Heart right ventricle (tissue), 16 donors: ENCODE measurements at regions not wholly inside any gene's neighbourhood (a gene's known extent, or its start where the extent isn't known, plus 50 kb on each side); places are given as distances from the start of the nearest gene placed in this dataset.

ENCODE experiments used
- ATAC-seq, 8 donors: fragments of 200-7000 bp; cut with Tn5 transposase; one replicate each; pipeline ENCODE4 v1.9.1; 2020; ENCODE audit warnings: mild to moderate bottlenecking in 8 of 8, moderate library complexity in 8 of 8, moderate number of reproducible peaks in 1 of 8
- DNase-seq, 2 donors: peaks; one replicate each; pipeline ENCODE4 v3.0.0-alpha.2; 2020
- H3K27ac ChIP-seq, 10 donors: fragments of 200-600 bp; sonication (generic) in 2 of 10; one replicate each; pipeline versions ENCODE4 v1.5.0 to v1.8.0; 2020 to 2022; ENCODE audit warnings: mild to moderate bottlenecking in 3 of 10
- H3K27me3 ChIP-seq, 7 donors: fragments of 200-600 bp; one replicate each; pipeline ENCODE4 v1.8.0; 2021 to 2022; ENCODE audit warnings: mild to moderate bottlenecking in 2 of 7
- H3K36me3 ChIP-seq, 9 donors: fragments of 200-600 bp; sonication (generic) in 1 of 9; one replicate each; pipeline versions ENCODE4 v1.5.0 to v1.8.0; 2020 to 2022; ENCODE audit warnings: mild to moderate bottlenecking in 2 of 9
- H3K4me1 ChIP-seq, 9 donors: fragments of 200-600 bp; sonication (generic) in 1 of 9; one replicate each; pipeline versions ENCODE4 v1.5.0 to v1.8.0; 2020 to 2022; ENCODE audit warnings: mild to moderate bottlenecking in 4 of 9
- H3K4me3 ChIP-seq, 10 donors: fragments of 200-600 bp; sonication (generic) in 2 of 10; one replicate each; pipeline versions ENCODE4 v1.5.0 to v1.8.0; 2020 to 2022; ENCODE audit warnings: mild to moderate bottlenecking in 7 of 10, moderate library complexity in 2 of 10
- H3K9me3 ChIP-seq, 11 donors: fragments of 200-600 bp in 10 of 11; sonication (generic) in 2 of 11; one replicate each; pipeline versions ENCODE4 v1.5.0 to v1.8.0; 2013 to 2022; ENCODE audit warnings: mild to moderate bottlenecking in 2 of 11, control low read depth in 1 of 11, moderate library complexity in 1 of 11
- CTCF ChIP-seq, 9 donors: fragments of 200-600 bp; sonication (generic) in 2 of 9; IDR thresholded peaks; one replicate each; pipeline versions ENCODE4 v1.5.0 to v1.8.0; 2021 to 2022; ENCODE audit warnings: antibody characterized with exemption in 9 of 9, mild to moderate bottlenecking in 5 of 9, moderate library complexity in 1 of 9
- WGBS, 2 donors: extraction: QIAGEN DNeasy Blood & Tissue Kit; methylation state at CpG; one replicate each; pipeline ENCODE4 v1.1.7; 2013; ENCODE audit warnings: inconsistent platforms in 1 of 2; 5-methylcytosine and 5-hydroxymethylcytosine counted together
- intact Hi-C, 10 donors: fragments of 100-400 bp; cut with DNase I; formaldehyde crosslinking; loops; one replicate each; pipeline versions ENCODE4 v1.11.1 to v1.14.2; 2022
- donor health status: Arrhythmogenic right ventricular cardiomyopathy.
- donor health status: ischemic (EF 13 %, LVEDD 7.1; RV severe dilation, severe dysfunction).
- donor health status: healthy with polysubstance abuse.
- donor health status: DM: no; HTN: yes; CAD: no.
- donor health status: DM: no; HTN: no; CAD: no.
- donor health status: ischemic (EF 25% LVEDD 6.9; RV normal size, moderate dysfunction).
- donor health status: ischemic (EF 25% LVEDD 5.7; RV mildly dilated, moderate dysfunction).
- donor health status: healthy.
- donor health status: DM: yes; HTN: yes; CAD: no.
- donor health status: Ischemic cardiomyopathy.
- donor health status: ischemic (EF 35%, LVEDD 5.7; RV mildly dilated, moderate dysfunction).
- donor health status: nonischemic (EF 11% LVEDD 7.7; RV severe dilation, severe dysfunction).
- donor health status: DM: yes; HTN: yes; CAD: no.
- donor health status: PGD.
- donor health status: ischemic (EF 29% LVEDD 5.4; RV normal size, mild dysfunction).
- donor health status: nonischemic (EF 23%, LVEDD 6.1; RV moderate dilation, normal function).

- no peak for ATAC-seq
- no peak for DNase-seq
- no peaks in the 10 kb centered on the region for H3K9me3 ChIP-seq
- no peaks in the 10 kb centered on the region for H3K36me3 ChIP-seq
- WGBS, 2 donors: 55 to 56% methylated on average over 4 of the region's 4 CpGs
- no peaks in the 10 kb centered on the region for H3K4me1 ChIP-seq
- H3K27ac ChIP-seq: no peak overlapping the region
- no peak for TF ChIP-seq CTCF (IDR thresholded peaks at IDR 0.05)
- H3K27me3 ChIP-seq: peaks cover 0 to 31% (median 6%) of the 10 kb centered on the region in 7 donors
- intact Hi-C loops: no loop called here
- H3K4me3 ChIP-seq: no peak overlapping the region
Measured at GRCh38 chr2:235144291-235144690, 192.5 kb downstream of the SH3BP4 start.

GRCh38 chr2:235146206-235146605 lies 194.4 kb downstream of the SH3BP4 start:
- TF ChIP-seq CTCF (IDR thresholded peaks at IDR 0.05): no peak
- intact Hi-C loops: no loop called here

GRCh38 chr2:235146871-235147565 lies 195.2 kb downstream of the SH3BP4 start:
- intact Hi-C loops: no loop called here
- DNase-seq (no peak), ATAC-seq (no peak)
- Histone ChIP-seq H3K4me3 (no peak overlapping the region), H3K27me3 (peaks cover 0 to 37% (median 9%) of the 10 kb centered on the region in 7 donors), H3K9me3 (no peaks in the 10 kb centered on the region), H3K4me1 (no peaks in the 10 kb centered on the region), H3K27ac (no peak overlapping the region), H3K36me3 (no peaks in the 10 kb centered on the region)
- 88 to 90% methylated on average over 16 of the region's 16 CpGs for WGBS, 2 donors
- no peak for TF ChIP-seq CTCF (IDR thresholded peaks at IDR 0.05)

More at GRCh38 chr2:235146206-235146605, 194.4 kb downstream of the SH3BP4 start:
- 69 to 77% methylated on average over 1 of the region's 1 CpG for WGBS, 2 donors
- Histone ChIP-seq H3K27me3 (peaks cover 0 to 37% (median 9%) of the 10 kb centered on the region in 7 donors), H3K9me3 (no peaks in the 10 kb centered on the region), H3K36me3 (no peaks in the 10 kb centered on the region), H3K27ac (no peak overlapping the region), H3K4me3 (no peak overlapping the region), H3K4me1 (no peaks in the 10 kb centered on the region)
- ATAC-seq: no peak
- no peak for DNase-seq

- TF ChIP-seq CTCF (IDR thresholded peaks at IDR 0.05): no peak
- H3K27me3 ChIP-seq: peaks cover 0 to 43% (median 9%) of the 10 kb centered on the region in 7 donors
- intact Hi-C loops: no loop called here
- WGBS, 2 donors: 52 to 59% methylated on average over 7 of the region's 7 CpGs
- H3K9me3 ChIP-seq: no peaks in the 10 kb centered on the region
- no peak for DNase-seq
- no peak overlapping the region for H3K27ac ChIP-seq
- H3K4me1 ChIP-seq: no peaks in the 10 kb centered on the region
- no peak for ATAC-seq
- no peak overlapping the region for H3K4me3 ChIP-seq
- no peaks in the 10 kb centered on the region for H3K36me3 ChIP-seq
Measured at GRCh38 chr2:235148201-235149170, 196.7 kb downstream of the SH3BP4 start.
